ENCODE measurements at regions not wholly inside any gene's neighbourhood (a gene's known extent, or its start where the extent isn't known, plus 50 kb on each side); places are given as distances from the start of the nearest gene placed in this dataset.

GRCh38 chr1:38576241-38576640, 283.3 kb downstream of the RRAGC start:
- DNase-seq (ENCODE audit: low read depth) = no peak

DNA sequence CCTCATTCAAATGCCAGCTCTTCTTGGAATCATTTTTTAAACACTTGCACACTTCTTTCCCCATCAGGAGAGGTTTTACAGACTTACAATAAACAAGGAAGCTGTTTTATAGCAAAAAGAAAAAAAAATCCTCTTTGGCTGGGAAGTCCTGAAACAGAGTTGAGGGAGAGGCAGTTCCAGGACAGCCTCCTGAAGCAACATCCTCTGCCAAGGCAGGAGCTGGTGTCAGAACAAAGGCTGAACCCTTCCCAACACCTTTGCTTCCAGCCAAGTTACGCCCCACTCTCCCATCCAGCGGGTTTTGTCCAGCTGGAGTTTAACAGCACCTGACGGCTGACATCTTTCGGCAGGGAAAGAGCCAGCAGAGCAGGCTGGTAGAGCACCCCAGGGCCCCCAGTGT, 287.8 kb downstream of the RRAGC start:
- no peak for DNase-seq (ENCODE audit: low read depth)

DNA sequence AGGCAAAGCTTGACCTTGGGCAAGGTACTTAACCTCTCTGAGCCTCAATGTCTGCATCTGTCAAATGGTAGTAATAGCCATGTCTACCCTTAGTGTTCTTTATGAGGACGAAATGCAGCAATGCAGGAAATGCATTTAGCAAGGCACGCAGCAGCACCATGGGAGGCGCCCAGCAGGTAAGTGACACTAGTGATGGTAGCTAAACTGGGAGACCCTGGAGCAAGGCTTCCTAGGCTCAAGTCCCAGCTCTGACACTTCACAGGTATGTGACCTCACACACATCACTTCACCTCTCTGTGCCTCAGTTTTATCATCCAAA, 289.0 kb downstream of the RRAGC start:
- no peak for DNase-seq (ENCODE audit: low read depth)

DNA sequence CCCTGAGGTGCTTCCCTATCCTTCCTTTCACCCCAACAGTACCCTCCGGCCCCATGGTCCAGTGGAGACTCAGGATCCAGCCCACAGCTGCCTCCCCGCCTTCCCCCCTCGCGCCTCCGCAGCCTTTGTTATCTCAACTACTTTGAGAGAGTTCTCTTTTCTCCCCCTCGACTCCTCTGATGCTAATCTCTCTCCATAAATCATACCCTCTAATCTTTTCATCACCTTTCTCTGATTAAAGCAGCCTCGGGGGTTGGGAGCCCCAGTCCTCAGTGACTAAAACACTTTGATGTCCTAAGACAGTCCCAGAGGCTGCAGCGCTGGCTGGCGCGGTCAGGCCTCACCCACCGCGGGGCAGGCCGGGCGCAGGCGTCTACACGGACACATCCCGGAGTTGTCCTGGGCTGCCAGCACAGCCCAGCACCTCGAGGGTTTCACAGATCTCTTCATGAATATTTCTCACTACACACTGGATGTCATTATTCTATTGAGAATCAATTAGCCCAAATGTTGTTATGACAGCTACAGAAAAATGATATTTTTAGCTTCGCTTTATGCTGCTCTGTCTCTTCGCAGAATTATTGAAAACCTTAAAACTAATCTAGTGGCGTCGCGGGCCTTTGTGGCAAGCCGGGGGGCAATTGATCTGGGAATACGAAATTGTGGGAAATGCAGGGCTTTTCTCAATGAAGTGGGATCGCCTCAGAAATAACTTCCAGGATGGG, 289.5 kb downstream of the RRAGC start:
- no peak for DNase-seq (ENCODE audit: low read depth)

DNA sequence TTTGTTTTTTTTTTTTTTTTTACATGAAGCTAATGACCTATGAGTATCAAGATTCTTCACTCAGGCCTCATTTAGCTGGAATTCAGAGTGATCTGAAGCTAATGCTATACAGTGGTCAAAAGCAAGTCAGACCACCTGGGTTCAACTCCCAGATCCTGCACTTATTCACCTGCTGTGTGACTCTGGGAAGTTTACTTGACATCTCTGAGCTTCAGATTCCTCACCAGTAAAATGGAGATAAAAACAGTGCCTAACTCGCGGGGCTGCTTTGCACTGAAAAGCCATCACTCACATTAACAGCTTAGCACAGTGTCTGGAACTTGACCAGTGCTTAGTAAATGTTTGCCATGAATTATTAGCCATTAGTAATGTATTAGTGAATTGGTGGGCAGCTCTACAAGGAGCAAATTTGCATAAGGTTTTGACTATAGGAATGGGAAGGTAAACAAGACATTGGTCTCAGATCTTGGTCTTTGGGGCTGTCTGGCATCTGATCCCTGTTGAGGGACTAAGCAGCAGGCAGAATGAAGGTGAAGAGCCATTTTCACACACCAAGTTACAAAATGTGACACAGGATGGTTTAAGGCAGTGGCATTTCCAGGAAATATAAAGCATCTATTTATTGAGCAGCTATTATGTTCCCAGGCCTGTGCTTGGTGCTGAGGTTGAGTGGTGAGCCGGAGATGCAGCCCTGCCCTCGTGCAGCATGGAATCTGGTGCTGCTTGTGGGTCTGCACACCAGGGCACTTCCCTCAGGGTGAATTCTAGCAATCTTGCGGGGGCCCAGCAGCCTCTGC, 291.3 kb downstream of the RRAGC start:
- no peak for DNase-seq (ENCODE audit: low read depth)

DNA sequence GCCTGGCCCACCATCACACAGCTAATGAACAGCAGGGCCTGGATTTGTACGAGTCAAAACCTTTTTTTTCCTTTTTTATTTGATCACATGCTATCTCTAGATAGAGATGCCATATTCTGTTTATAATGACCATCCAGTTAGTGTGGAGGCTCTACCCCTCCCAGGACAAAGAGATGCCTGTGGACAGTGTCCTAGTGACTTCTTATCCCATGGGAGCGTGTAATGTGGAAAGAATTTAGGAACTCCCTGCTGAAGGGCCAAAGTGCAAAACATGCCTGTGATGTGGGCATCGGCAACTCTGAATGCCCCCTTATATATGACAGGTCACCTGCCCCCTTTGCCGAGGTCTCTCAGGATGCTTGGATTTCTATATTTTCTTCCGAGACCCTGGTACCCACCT, 292.2 kb downstream of the RRAGC start:
- DNase-seq (ENCODE audit: low read depth) = no peak

DNA sequence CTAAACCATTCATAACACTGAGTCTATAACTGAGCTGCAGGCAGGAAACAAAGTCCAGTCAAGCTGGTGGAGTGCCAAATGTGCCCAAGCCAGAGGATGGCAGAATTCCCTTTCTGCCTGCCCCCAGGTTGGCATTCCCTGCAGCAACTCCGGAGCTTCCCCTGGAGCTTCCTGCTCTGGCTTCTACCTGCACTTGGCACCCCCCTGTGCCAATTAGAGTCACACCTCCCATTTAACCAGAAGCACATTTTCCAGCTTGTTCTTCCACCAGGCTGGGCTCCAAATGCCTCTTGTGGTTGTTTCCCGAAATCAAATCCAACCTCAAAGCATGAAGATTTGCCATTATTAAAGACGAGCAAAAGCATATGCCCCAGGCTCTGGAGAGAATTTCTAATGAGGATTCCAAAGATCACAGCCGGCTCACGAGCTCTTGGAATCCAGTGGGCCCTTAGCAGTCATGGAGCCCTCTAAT, 294.5 kb downstream of the RRAGC start:
- no peak for DNase-seq (ENCODE audit: low read depth)

GRCh38 chr1:38563942-38564735, 295.4 kb downstream of the RRAGC start:
- DNase-seq (ENCODE audit: low read depth) = no peak

- no peak for DNase-seq (ENCODE audit: low read depth)
Measured at GRCh38 chr1:38561725-38562124, 297.8 kb downstream of the RRAGC start.

GRCh38 chr1:38561110-38561509, 298.5 kb downstream of the RRAGC start:
- DNase-seq (ENCODE audit: low read depth) = no peak

DNA sequence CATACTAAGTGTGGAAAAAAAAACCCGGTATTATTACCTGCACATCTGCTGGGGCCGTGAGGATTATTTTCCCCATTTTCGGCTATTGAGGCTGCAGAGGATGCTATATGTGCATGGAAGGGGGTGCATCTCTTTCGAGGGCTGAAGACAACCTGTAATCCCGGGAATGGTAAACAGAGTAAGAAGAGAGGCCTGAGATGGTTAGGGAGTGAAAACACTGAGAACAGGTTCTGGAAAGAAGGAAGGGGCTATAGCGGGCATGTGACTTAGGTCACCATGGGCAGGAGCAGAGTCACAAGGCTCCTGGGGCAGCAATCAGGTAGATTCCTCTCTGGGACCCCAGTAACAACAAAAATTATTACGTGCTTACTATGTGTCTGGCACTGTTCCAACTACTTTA, 299.1 kb downstream of the RRAGC start:
- no peak for DNase-seq (ENCODE audit: low read depth)

DNA sequence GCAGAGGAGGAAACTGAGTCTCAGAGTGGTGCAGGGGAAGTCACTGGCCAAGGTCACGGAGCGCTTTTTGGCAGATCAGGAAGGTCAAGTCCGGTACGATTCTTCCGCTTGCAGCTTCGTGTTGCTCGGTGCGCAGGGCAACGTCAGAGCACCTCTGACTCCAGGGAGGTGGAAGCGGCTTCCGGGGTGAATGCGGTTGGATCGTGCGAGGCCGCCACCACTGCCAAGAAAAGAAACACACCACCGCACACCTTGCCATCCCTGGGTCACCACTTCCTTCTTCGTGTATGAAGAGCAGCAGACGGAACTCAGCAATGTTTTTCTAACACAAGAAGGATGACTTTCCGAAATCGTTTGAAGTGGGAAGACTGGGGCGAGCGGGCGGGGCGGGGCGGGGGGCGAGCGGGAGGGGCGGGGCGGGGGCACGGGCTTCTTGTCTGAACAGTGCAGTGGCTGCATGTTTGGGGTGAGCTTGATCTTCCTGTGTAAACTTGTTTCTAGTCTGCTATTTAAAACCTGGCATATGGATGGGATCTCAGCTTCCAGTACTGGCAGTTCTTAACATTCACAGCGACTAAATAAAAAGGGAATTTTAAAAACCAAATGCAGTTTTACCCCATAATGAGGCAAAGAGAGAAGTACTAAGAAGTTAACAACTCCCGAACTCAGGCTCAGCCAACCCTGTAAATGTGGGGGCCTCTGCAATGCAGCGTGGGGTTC, 300.0 kb downstream of the RRAGC start:
- peak; percentile 72 for DNase-seq (ENCODE audit: low read depth)

DNA sequence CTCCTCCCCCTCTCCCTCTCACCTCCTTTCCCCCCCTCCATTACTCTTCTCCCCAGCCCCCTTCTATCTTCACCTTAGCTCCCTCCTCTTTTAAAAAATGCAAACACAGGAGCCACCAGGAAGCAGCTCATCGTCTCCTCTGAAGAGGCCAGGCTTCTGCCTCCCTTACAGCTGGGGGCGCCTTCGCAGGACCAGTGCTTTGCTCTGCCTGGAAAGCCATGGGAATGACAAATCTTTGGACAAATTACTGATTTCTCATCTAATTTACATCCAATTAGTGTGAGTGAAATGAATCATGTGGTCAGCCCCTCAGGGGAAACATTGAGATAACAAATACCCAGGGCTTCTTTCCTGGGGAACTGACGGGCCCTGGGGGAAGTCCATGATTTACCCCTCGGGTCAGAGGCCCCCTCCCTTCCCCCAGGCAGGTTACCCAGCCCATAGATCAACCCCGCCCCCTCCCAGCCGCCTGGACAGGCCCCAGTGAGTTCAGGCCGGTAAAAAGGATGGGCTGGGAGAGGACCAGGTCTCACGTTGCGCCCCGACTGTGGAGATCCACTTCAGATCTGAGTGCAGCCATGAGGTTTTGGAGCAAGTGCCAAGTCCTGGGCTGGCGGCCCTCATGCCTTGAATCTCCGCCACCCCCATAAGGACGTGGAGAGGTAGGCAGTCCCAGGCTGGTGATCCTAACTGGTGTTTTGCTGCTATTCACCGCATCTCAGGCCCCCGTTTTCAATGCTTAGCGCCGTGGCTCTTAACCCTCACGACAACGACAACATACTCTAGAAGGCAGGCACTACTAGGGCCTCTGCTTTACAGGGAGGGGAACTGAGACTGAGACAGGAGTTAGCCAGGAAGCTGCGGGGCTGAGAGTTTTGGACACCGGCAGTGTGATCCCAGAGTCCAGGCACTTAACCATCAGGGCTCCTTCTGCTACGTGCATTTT, 300.8 kb downstream of the RRAGC start:
- DNase-seq (ENCODE audit: low read depth) = no peak

DNA sequence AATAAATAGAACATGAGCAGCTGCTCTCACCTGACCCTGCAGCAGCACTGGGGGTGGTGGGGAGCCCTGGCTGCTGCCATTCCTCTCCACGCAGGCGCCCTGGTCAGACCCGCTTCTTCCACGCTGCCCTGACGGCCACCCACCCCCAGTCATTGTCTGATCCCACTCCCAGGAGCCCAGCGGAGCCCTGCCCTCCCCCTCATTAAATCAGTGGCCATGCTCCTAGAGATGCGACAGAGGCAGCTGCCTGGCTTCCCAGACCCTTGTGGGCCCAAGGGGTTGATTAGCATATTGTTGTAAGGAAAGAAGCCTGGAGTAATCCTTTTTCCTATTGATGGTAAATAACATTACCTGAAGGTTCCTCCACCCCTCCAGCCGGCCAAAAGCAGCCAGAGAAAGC, 301.5 kb downstream of the RRAGC start:
- no peak for DNase-seq (ENCODE audit: low read depth)

GRCh38 chr1:38555594-38555993, 304.0 kb downstream of the RRAGC start:
- no peak for DNase-seq (ENCODE audit: low read depth)

DNA sequence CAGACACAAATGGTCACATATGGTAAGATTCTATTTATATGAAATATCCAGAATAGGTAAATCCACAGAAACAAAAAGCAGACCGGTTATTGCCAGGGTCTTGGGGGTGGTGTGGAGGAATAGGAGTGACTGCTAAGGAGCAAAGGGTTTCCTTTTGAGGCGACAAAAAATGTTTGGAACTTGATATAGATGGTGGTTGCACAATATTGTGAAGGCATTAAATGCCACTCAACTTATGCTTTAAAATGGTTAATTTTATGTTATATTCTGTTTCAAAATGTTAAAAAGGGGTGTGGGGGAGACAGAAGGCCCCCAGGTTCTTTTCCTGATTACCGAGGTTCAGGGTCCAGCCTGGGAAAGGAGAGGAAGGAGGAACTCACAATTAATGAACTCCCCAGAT, 304.4 kb downstream of the RRAGC start:
- no peak for DNase-seq (ENCODE audit: low read depth)

GRCh38 chr1:38551318-38552307, 308.0 kb downstream of the RRAGC start:
- no peak for DNase-seq (ENCODE audit: low read depth)

DNA sequence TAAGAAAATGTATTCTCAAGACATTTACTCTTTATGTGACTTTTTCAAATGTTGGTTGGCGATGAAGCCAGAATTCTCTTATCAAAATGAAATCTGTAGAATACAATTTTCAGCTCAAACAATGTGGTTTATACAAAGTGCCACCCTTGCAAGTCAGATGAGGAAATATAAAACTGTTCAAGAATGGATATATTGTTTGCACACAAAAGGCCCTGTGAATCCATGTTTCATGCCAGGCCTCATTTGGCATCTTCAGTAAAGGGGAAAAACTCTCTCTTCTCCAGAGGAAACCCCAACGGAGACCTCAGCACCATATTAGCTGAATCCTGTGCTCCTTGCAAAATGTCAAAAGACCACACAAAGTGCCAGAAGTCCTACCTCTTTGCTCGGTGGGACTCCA, 310.4 kb downstream of the RRAGC start:
- DNase-seq (ENCODE audit: low read depth) = no peak

DNA sequence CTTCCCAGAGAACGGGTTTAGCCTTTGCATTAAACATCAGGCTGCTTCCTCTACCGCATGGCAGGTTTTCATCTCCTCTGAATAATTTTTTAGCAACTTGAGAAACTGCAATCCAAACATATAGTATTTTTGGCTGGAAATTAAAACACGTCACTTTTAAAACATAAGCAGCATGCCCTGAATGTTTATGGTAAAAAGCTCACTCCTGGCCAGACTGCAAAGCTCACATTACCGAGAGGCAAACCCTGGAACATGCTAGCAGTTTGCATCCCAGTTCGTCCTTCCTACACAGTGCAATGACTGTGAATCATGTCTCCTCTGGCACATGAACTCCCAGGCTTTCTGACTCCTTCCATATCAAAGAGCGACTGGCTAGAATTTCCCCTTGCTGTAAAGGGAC, 312.3 kb downstream of the RRAGC start:
- DNase-seq (ENCODE audit: low read depth) = no peak

DNA sequence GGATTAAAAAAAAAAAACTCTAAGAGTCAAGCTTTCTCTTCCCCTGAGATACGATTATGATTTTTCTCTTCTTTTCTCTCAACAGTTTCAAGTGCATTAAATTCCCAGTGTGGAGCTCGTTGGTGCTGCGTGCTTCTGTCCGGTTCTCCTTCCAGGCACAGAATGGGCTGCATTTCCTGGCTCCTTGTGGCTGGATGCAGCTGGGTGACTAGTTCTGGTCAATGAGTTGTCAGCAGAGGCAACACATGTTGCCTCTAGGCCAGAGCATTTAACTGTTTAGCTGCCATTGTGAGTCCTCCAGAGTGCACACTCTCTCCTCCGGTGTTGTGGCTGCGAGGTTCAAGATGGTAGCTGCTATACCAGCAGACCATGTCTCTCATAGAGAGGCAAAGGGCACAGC, 312.9 kb downstream of the RRAGC start:
- DNase-seq (ENCODE audit: low read depth) = no peak

Data from activated T-cell treated with anti-CD3 and anti-CD28 coated beads for 48 hours (primary cell).